GM12873 (cell line): ENCODE measurements at regions not wholly inside any gene's neighbourhood (a gene's known extent, or its start where the extent isn't known, plus 50 kb on each side); places are given as distances from the start of the nearest gene placed in this dataset.

Experiments used
- CTCF ChIP-seq: IDR thresholded peaks from 2 replicates; pipeline ENCODE4 v1.5.1; 2012; ENCODE audit warnings: low read depth, mild to moderate bottlenecking, moderate library complexity, low read length, control low read depth; ENCODE audit not compliant: insufficient read depth; ENCODE audit errors: missing control alignments

- TF ChIP-seq CTCF, result no peak
These were observed 219.6 kb downstream of the SNCA start for GRCh38 chr4:89617317-89617716.

- no peak for TF ChIP-seq CTCF
These were observed 220.6 kb downstream of the SNCA start for GRCh38 chr4:89616382-89616781.

GRCh38 chr4:89615051-89615450 is 221.9 kb downstream of the SNCA start:
- no peak for TF ChIP-seq CTCF

- no peak for TF ChIP-seq CTCF
These were observed 222.8 kb downstream of the SNCA start for GRCh38 chr4:89614155-89614554.

- no peak for TF ChIP-seq CTCF
These were observed 226.7 kb downstream of the SNCA start for GRCh38 chr4:89610236-89610635.

GRCh38 chr4:89609756-89610155 is 227.2 kb downstream of the SNCA start:
- no peak for TF ChIP-seq CTCF

- no peak for TF ChIP-seq CTCF
These were observed 232.0 kb downstream of the SNCA start for GRCh38 chr4:89604951-89605350.
